Ovary (tissue), 3 donors: ENCODE measurements at regions not wholly inside any gene's neighbourhood (a gene's known extent, or its start where the extent isn't known, plus 50 kb on each side); places are given as distances from the start of the nearest gene placed in this dataset.
"Not testable (repeated sequence)": the region's sequence is repeated elsewhere in the genome, so short reads cannot be mapped to it uniquely, and the experiment has no call there.

Experiments used
- POLR2A ChIP-seq: fragments of 450-650 bp; IDR thresholded peaks from one replicate; pipeline ENCODE4 v1.6.1; 2017; ENCODE audit warnings: antibody characterized with exemption, mild to moderate bottlenecking, moderate library complexity
- TF ChIP-seq, protein P1 (sequence below), 3 donors: fragments of 450-650 bp in 2 of 3; fragments of 200-600 bp in 1 of 3; IDR thresholded peaks; one replicate each; pipeline versions ENCODE4 v1.5.1 to v1.8.0; 2016 to 2022; ENCODE audit warnings: antibody characterized with exemption in 3 of 3, mild to moderate bottlenecking in 1 of 3
- donor health status: DM: no; HTN: no; CAD: no.

DNA sequence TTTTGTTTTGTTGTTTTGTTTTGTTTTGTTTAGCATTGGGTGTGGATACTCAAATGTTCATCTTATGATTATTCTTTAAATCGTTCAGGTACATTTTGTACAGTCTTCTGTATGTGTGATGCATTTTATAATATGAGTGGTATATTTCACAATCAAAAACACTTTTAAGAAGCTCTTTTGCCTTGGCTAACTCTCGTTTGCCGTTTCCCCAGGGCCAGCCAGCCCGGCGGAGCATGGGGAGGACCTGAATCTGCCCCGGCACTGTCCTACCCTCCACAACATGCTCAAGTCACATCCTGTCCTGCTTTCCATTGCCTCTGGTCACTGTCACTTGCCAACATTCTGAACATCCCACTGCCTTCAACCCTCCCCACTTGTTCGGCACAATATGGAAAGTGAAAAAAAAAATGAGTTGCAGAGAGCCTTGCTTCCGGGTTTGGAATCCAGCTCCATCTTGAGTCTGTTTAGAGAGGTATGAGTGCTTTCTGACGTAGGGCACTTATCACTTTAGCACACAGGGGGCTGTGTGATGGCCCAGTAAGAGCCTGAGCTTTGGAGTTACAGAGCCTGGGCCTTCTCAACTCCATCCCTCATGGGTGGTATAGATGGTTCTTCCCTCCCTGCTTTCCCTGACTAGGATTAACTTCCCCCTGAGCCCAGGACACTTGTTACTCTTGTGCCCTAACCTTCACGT, 109.6 kb upstream of the PLGLB2 start:
- TF ChIP-seq, protein P1, sequence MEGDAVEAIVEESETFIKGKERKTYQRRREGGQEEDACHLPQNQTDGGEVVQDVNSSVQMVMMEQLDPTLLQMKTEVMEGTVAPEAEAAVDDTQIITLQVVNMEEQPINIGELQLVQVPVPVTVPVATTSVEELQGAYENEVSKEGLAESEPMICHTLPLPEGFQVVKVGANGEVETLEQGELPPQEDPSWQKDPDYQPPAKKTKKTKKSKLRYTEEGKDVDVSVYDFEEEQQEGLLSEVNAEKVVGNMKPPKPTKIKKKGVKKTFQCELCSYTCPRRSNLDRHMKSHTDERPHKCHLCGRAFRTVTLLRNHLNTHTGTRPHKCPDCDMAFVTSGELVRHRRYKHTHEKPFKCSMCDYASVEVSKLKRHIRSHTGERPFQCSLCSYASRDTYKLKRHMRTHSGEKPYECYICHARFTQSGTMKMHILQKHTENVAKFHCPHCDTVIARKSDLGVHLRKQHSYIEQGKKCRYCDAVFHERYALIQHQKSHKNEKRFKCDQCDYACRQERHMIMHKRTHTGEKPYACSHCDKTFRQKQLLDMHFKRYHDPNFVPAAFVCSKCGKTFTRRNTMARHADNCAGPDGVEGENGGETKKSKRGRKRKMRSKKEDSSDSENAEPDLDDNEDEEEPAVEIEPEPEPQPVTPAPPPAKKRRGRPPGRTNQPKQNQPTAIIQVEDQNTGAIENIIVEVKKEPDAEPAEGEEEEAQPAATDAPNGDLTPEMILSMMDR (IDR thresholded peaks at IDR 0.05) = not testable (repeated sequence)
- not testable (repeated sequence) for TF ChIP-seq POLR2A
